BLaER1 (cell line): ENCODE measurements at regions not wholly inside any gene's neighbourhood (a gene's known extent, or its start where the extent isn't known, plus 50 kb on each side); places are given as distances from the start of the nearest gene placed in this dataset.
"Not testable (repeated sequence)": the region's sequence is repeated elsewhere in the genome, so short reads cannot be mapped to it uniquely, and the experiment has no call there.

Source experiments
- H3K27ac ChIP-seq: shearing (Covaris generic); formaldehyde crosslinking; 2 replicates; pipeline ENCODE4 v1.8.1; 2022
- H3K27me3 ChIP-seq: shearing (Covaris generic); formaldehyde crosslinking; 2 replicates; pipeline ENCODE4 v1.8.1; 2022
- H3K36me3 ChIP-seq: shearing (Covaris generic); formaldehyde crosslinking; 2 replicates; pipeline ENCODE4 v1.8.1; 2022
- H3K4me1 ChIP-seq: shearing (Covaris generic); formaldehyde crosslinking; 2 replicates; pipeline ENCODE4 v1.8.1; 2022
- H3K4me2 ChIP-seq: shearing (Covaris generic); formaldehyde crosslinking; 2 replicates; pipeline ENCODE4 v1.8.1; 2022
- H3K4me3 ChIP-seq: shearing (Covaris generic); formaldehyde crosslinking; 2 replicates; pipeline ENCODE4 v1.8.1; 2022
- H3K9ac ChIP-seq: shearing (Covaris generic); formaldehyde crosslinking; 2 replicates; pipeline ENCODE4 v1.8.1; 2022
- H3K9me3 ChIP-seq: shearing (Covaris generic); formaldehyde crosslinking; 2 replicates; pipeline ENCODE4 v1.8.1; 2022
- H4K20me1 ChIP-seq: shearing (Covaris generic); formaldehyde crosslinking; 2 replicates; pipeline ENCODE4 v1.8.1; 2022
- Cebpa-rat ChIP-seq: shearing (Covaris generic); IDR thresholded peaks from 2 replicates; pipeline ENCODE4 v1.8.1; 2022

GRCh38 chr5:92559781-92560180 lies 1021.2 kb downstream of the NR2F1-AS1 start:
- no peak overlapping the region for H3K27ac ChIP-seq
- no peak overlapping the region for H3K4me2 ChIP-seq
- no peaks in the 10 kb centered on the region for H3K36me3 ChIP-seq
- no peaks in the 10 kb centered on the region for H4K20me1 ChIP-seq
- no peak overlapping the region for H3K4me3 ChIP-seq
- no peak overlapping the region for H3K9ac ChIP-seq
- no peaks in the 10 kb centered on the region for H3K4me1 ChIP-seq
- H3K9me3 ChIP-seq = no peaks in the 10 kb centered on the region
- no peak for TF ChIP-seq Cebpa-rat
- H3K27me3 ChIP-seq = no peaks in the 10 kb centered on the region

- H3K36me3 ChIP-seq = no peaks in the 10 kb centered on the region
- H3K27me3 ChIP-seq = no peaks in the 10 kb centered on the region
- H3K4me3 ChIP-seq = no peak overlapping the region
- no peaks in the 10 kb centered on the region for H4K20me1 ChIP-seq
- no peaks in the 10 kb centered on the region for H3K9me3 ChIP-seq
- no peaks in the 10 kb centered on the region for H3K4me1 ChIP-seq
- no peak overlapping the region for H3K9ac ChIP-seq
- TF ChIP-seq Cebpa-rat = no peak
- H3K27ac ChIP-seq = no peak overlapping the region
- H3K4me2 ChIP-seq = no peak overlapping the region
Observed at GRCh38 chr5:92559331-92559730, 1021.7 kb downstream of the NR2F1-AS1 start.

GRCh38 chr5:92556747-92557146 lies 1024.3 kb downstream of the NR2F1-AS1 start:
- H3K9me3 ChIP-seq = no peaks in the 10 kb centered on the region
- no peaks in the 10 kb centered on the region for H3K27me3 ChIP-seq
- no peak overlapping the region for H3K9ac ChIP-seq
- no peak overlapping the region for H3K4me3 ChIP-seq
- H3K27ac ChIP-seq = no peak overlapping the region
- TF ChIP-seq Cebpa-rat = no peak
- no peaks in the 10 kb centered on the region for H3K36me3 ChIP-seq
- H4K20me1 ChIP-seq = no peaks in the 10 kb centered on the region
- no peak overlapping the region for H3K4me2 ChIP-seq
- no peaks in the 10 kb centered on the region for H3K4me1 ChIP-seq

GRCh38 chr5:92554447-92555085 lies 1026.5 kb downstream of the NR2F1-AS1 start:
- H4K20me1 ChIP-seq = no peaks in the 10 kb centered on the region
- no peaks in the 10 kb centered on the region for H3K4me1 ChIP-seq
- no peaks in the 10 kb centered on the region for H3K9me3 ChIP-seq
- H3K36me3 ChIP-seq = no peaks in the 10 kb centered on the region
- no peaks in the 10 kb centered on the region for H3K27me3 ChIP-seq
- H3K9ac ChIP-seq = no peak overlapping the region
- no peak overlapping the region for H3K4me2 ChIP-seq
- TF ChIP-seq Cebpa-rat = no peak
- no peak overlapping the region for H3K4me3 ChIP-seq
- H3K27ac ChIP-seq = no peak overlapping the region

GRCh38 chr5:92553326-92553725 lies 1027.7 kb downstream of the NR2F1-AS1 start:
- Histone ChIP-seq H3K4me3 (no peak overlapping the region), H3K27ac (no peak overlapping the region)

GRCh38 chr5:92552206-92553160 lies 1028.5 kb downstream of the NR2F1-AS1 start:
- Histone ChIP-seq H3K4me3 (no peak overlapping the region), H3K4me2 (no peak overlapping the region), H3K27ac (no peak overlapping the region), H3K36me3 (no peaks in the 10 kb centered on the region), H3K4me1 (no peaks in the 10 kb centered on the region), H3K27me3 (no peaks in the 10 kb centered on the region), H3K9me3 (no peaks in the 10 kb centered on the region), H3K9ac (no peak overlapping the region), H4K20me1 (no peaks in the 10 kb centered on the region)
- TF ChIP-seq Cebpa-rat = no peak

More at GRCh38 chr5:92553326-92553725, 1027.7 kb downstream of the NR2F1-AS1 start:
- Histone ChIP-seq H3K9ac (no peak overlapping the region), H3K9me3 (no peaks in the 10 kb centered on the region), H3K4me2 (no peak overlapping the region), H3K4me1 (no peaks in the 10 kb centered on the region), H4K20me1 (no peaks in the 10 kb centered on the region), H3K27me3 (no peaks in the 10 kb centered on the region), H3K36me3 (no peaks in the 10 kb centered on the region)
- TF ChIP-seq Cebpa-rat = no peak

- Histone ChIP-seq H3K27me3 (no peaks in the 10 kb centered on the region), H3K4me1 (no peaks in the 10 kb centered on the region), H3K36me3 (no peaks in the 10 kb centered on the region), H3K9ac (no peak overlapping the region), H3K27ac (no peak overlapping the region), H4K20me1 (no peaks in the 10 kb centered on the region), H3K4me2 (no peak overlapping the region), H3K9me3 (no peaks in the 10 kb centered on the region), H3K4me3 (no peak overlapping the region)
- TF ChIP-seq Cebpa-rat = no peak
Observed at GRCh38 chr5:92548346-92548745, 1032.7 kb downstream of the NR2F1-AS1 start.

GRCh38 chr5:92544596-92544995 lies 1036.4 kb downstream of the NR2F1-AS1 start:
- Histone ChIP-seq H3K9ac (no peak overlapping the region), H3K27me3 (no peaks in the 10 kb centered on the region), H3K36me3 (no peaks in the 10 kb centered on the region), H4K20me1 (no peaks in the 10 kb centered on the region), H3K27ac (no peak overlapping the region), H3K4me2 (no peak overlapping the region), H3K9me3 (no peaks in the 10 kb centered on the region), H3K4me1 (no peaks in the 10 kb centered on the region), H3K4me3 (no peak overlapping the region)
- no peak for TF ChIP-seq Cebpa-rat

GRCh38 chr5:92544036-92544435 lies 1037.0 kb downstream of the NR2F1-AS1 start:
- Histone ChIP-seq H3K9ac (no peak overlapping the region), H4K20me1 (no peaks in the 10 kb centered on the region), H3K4me2 (no peak overlapping the region), H3K27ac (no peak overlapping the region), H3K4me1 (no peaks in the 10 kb centered on the region), H3K9me3 (no peaks in the 10 kb centered on the region), H3K27me3 (no peaks in the 10 kb centered on the region), H3K36me3 (no peaks in the 10 kb centered on the region), H3K4me3 (no peak overlapping the region)
- TF ChIP-seq Cebpa-rat = no peak

- Histone ChIP-seq H3K9me3 (no peaks in the 10 kb centered on the region), H3K4me3 (no peak overlapping the region), H4K20me1 (no peaks in the 10 kb centered on the region), H3K4me1 (no peaks in the 10 kb centered on the region), H3K27me3 (no peaks in the 10 kb centered on the region), H3K36me3 (no peaks in the 10 kb centered on the region), H3K4me2 (no peak overlapping the region), H3K27ac (no peak overlapping the region), H3K9ac (no peak overlapping the region)
- no peak for TF ChIP-seq Cebpa-rat
Observed at GRCh38 chr5:92543201-92543600, 1037.8 kb downstream of the NR2F1-AS1 start.

GRCh38 chr5:92542017-92542416 lies 1039.0 kb downstream of the NR2F1-AS1 start:
- not testable (repeated sequence) for H3K9ac ChIP-seq, H4K20me1 ChIP-seq, H3K9me3 ChIP-seq, H3K4me3 ChIP-seq, H3K4me2 ChIP-seq, H3K27ac ChIP-seq, H3K27me3 ChIP-seq, H3K4me1 ChIP-seq, H3K36me3 ChIP-seq
